GM12878 (cell line): ENCODE measurements at regions not wholly inside any gene's neighbourhood (a gene's known extent, or its start where the extent isn't known, plus 50 kb on each side); places are given as distances from the start of the nearest gene placed in this dataset.

Source experiments
- ATAC-seq: fragments of 200-7000 bp; cut with Tn5 transposase; 3 replicates; pipeline ENCODE4 v1.9.1; 2020; ENCODE audit warnings: mild to moderate bottlenecking, moderate library complexity
- BruUV-seq: library from RNA; stranded (reverse); fragments of 400-500 nt; replicated peaks from 2 replicates; lab custom pipeline; 2021; lab: Mats Ljungman, UMichigan
- CTCF ChIA-PET: fragments of 300-600 bp; sonication (Branson Sonifier 250); formaldehyde crosslinking; extraction: SDS; loops from one replicate; lab custom pipeline; 2021; ENCODE audit warnings: inconsistent platforms; lab: Yijun Ruan, JAX
- POLR2A ChIA-PET: fragments of 350-600 bp; formaldehyde crosslinking; extraction: SDS; loops from one replicate; lab custom pipeline; 2021; ENCODE audit warnings: inconsistent platforms; lab: Charles Lee
- RAD21 ChIA-PET: fragments of 300-600 bp; sonication (Branson Sonifier 250); formaldehyde crosslinking; loops from one replicate; lab custom pipeline; 2023; ENCODE audit warnings: antibody characterized with exemption; ENCODE audit not compliant: unreplicated experiment; lab: Charles Lee
- SMC1A ChIA-PET: fragments of 300-600 bp; sonication (Branson Sonifier 250); formaldehyde crosslinking; loops from one replicate; lab custom pipeline; 2023; ENCODE audit not compliant: unreplicated experiment, uncharacterized antibody; lab: Charles Lee
- DNase-seq: peaks from one replicate; pipeline ENCODE4 v3.0.0-alpha.2; 2011; ENCODE audit warnings: low read depth, low spot score
- FAIRE-seq: peaks from 3 replicates; lab custom pipeline; 2011; peaks lifted over from hg19 to GRCh38; lab: Jason Lieb, UNC
- H2AFZ ChIP-seq: 2 replicates; pipeline ENCODE4 v1.6.0; 2011; ENCODE audit warnings: low read depth, low read length, control low read depth; ENCODE audit not compliant: control insufficient read depth
- H3K27ac ChIP-seq: 2 replicates; pipeline ENCODE4 v1.5.1; 2011; ENCODE audit warnings: control low read depth; ENCODE audit not compliant: control insufficient read depth, insufficient read depth
- H3K27me3 ChIP-seq, 2 experiments: replicated peaks in 1 of 2; 2 replicates each; pipeline versions ENCODE4 v1.6.0 to v1.6.1; 2011; ENCODE audit warnings: low read length in 1 of 2; ENCODE audit not compliant: control insufficient read depth in 2 of 2, insufficient read depth in 2 of 2
- H3K36me3 ChIP-seq, 2 experiments: 2 replicates each; pipeline ENCODE4 v1.5.1; 2011; ENCODE audit warnings: low read length in 1 of 2; ENCODE audit not compliant: control insufficient read depth in 2 of 2, insufficient read depth in 2 of 2
- H3K4me1 ChIP-seq: 2 replicates; pipeline ENCODE4 v1.6.1; 2011; ENCODE audit warnings: mild to moderate bottlenecking, low read length, moderate library complexity, mixed read lengths; ENCODE audit not compliant: control insufficient read depth, insufficient read depth
- H3K4me2 ChIP-seq: 2 replicates; pipeline ENCODE4 v1.6.0; 2011; ENCODE audit warnings: control low read depth; ENCODE audit not compliant: control insufficient read depth, insufficient read depth
- H3K4me3 ChIP-seq: fragments of 200-600 bp; sonication (generic); 2 replicates; pipeline ENCODE4 v1.5.1; 2016
- H3K79me2 ChIP-seq: 2 replicates; pipeline ENCODE4 v1.6.0; 2011; ENCODE audit warnings: low read length; ENCODE audit not compliant: control insufficient read depth, insufficient read depth
- H3K9ac ChIP-seq: 2 replicates; pipeline ENCODE4 v1.8.0; 2011; ENCODE audit warnings: low read length, control low read depth, mixed read lengths; ENCODE audit not compliant: control insufficient read depth, insufficient read depth
- H3K9me3 ChIP-seq: replicated peaks from 3 replicates; pipeline ENCODE4 v1.5.1; 2011; ENCODE audit warnings: mild to moderate bottlenecking, low read length; ENCODE audit not compliant: control insufficient read depth, insufficient read depth
- H4K20me1 ChIP-seq: 2 replicates; pipeline ENCODE4 v1.6.0; 2011; ENCODE audit not compliant: control insufficient read depth, insufficient read depth
- CBFB ChIP-seq: IDR thresholded peaks from 2 replicates; pipeline ENCODE4 v1.6.1; 2016; ENCODE audit warnings: antibody characterized with exemption, low read depth
- ELK1 ChIP-seq: IDR thresholded peaks from 2 replicates; pipeline ENCODE4 v1.6.1; 2012; ENCODE audit warnings: low read depth, low read length, improper control_type of control experiment
- MEF2B ChIP-seq: fragments of 450-650 bp; IDR thresholded peaks from 2 replicates; pipeline ENCODE4 v1.6.1; 2018; ENCODE audit warnings: mild to moderate bottlenecking, moderate library complexity; ENCODE audit not compliant: partially characterized antibody, poor library complexity, severe bottlenecking
- MTA2 ChIP-seq: fragments of 450-650 bp; IDR thresholded peaks from 2 replicates; pipeline ENCODE4 v1.6.1; 2016; ENCODE audit warnings: low read depth, mild to moderate bottlenecking, moderate library complexity
- NR2C1 ChIP-seq: fragments of 450-650 bp; IDR thresholded peaks from 2 replicates; pipeline ENCODE4 v1.6.1; 2017; ENCODE audit warnings: antibody characterized with exemption, mild to moderate bottlenecking, moderate library complexity
- RAD51 ChIP-seq: fragments of 450-650 bp; IDR thresholded peaks from 2 replicates; pipeline ENCODE4 v1.6.1; 2016; ENCODE audit warnings: moderate library complexity, mild to moderate bottlenecking, inconsistent platforms
- WGBS: methylation state at CpG from one replicate; pipeline ENCODE4 v1.1.6; 2016; ENCODE audit warnings: low lambda C conversion rate; ENCODE audit not compliant: insufficient replicate concordance, insufficient coverage; ENCODE audit errors: missing lambda C conversion rate; 5-methylcytosine and 5-hydroxymethylcytosine counted together
- in situ Hi-C: fragments of 300-500 bp; cut with MboI; formaldehyde crosslinking; loops from 9 replicates; pipeline ENCODE4 v1.14.3; 2018; ENCODE audit warnings: mixed read lengths
- intact Hi-C: fragments of 100-400 bp; cut with micrococcal nuclease; formaldehyde crosslinking; loops from one replicate; pipeline ENCODE4 v1.14.2; 2022; ENCODE audit not compliant: unreplicated experiment

- in situ Hi-C loops (no loop called here), intact Hi-C loops (no loop called here)
- FAIRE-seq (no peak), ATAC-seq (no peak), DNase-seq (no peak)
- Histone ChIP-seq H3K27ac (no peak overlapping the region), H3K9me3 (no peaks in the 10 kb centered on the region), H3K36me3 (no peaks in the 10 kb centered on the region), H3K4me2 (no peak overlapping the region), H4K20me1 (no peaks in the 10 kb centered on the region), H3K79me2 (no peaks in the 10 kb centered on the region), H3K4me3 (no peak overlapping the region), H3K4me1 (no peaks in the 10 kb centered on the region), H3K27me3 (no peaks in the 10 kb centered on the region; a peak in 1 of 4 replicates), H2AFZ (no peak overlapping the region), H3K9ac (no peak overlapping the region)
- ChIA-PET CTCF (no interaction called here), POLR2A (no interaction called here), SMC1A (interaction anchor here (0.7 to 1.8 kb wide), 5 partner anchors 7 to 1285 kb away, joined by 3 to 4 read pairs (median 3); no protein-coding TSS in a partner anchor), RAD21 (no interaction called here)
- TF ChIP-seq MEF2B (no peak), CBFB (no peak), ELK1 (no peak), NR2C1 (no peak), MTA2 (no peak), RAD51 (no peak)
- BruUV-seq: no TSS peak
- 62% methylated on average over 9 of the region's 10 CpGs for WGBS
Observed at GRCh38 chr2:7969756-7970515, 711.9 kb upstream of the ID2 start.
